ENCODE measurements at regions not wholly inside any gene's neighbourhood (a gene's known extent, or its start where the extent isn't known, plus 50 kb on each side); places are given as distances from the start of the nearest gene placed in this dataset.

GRCh38 chr21:14830307-14830706, 234.5 kb downstream of the NRIP1 start:
- Histone ChIP-seq H3K27ac (ENCODE audit: control insufficient read depth, insufficient read depth) (no peak overlapping the region), H3K9me3 (replicated peaks; ENCODE audit: control insufficient read depth, insufficient read depth, low read length) (no peaks in the 10 kb centered on the region; the same call in 2 of the 3 replicates), H3K4me1 (ENCODE audit: control insufficient read depth, insufficient read depth, low read length) (peaks cover 9% of the 10 kb centered on the region; the same call in 1 of the 2 replicates), H2AFZ (ENCODE audit: control insufficient read depth, low read depth, low read length) (no peak overlapping the region), H3K36me3 (ENCODE audit: control insufficient read depth in 2 of 2, insufficient read depth in 2 of 2, low read length in 1 of 2) (no peaks in the 10 kb centered on the region), H4K20me1 (ENCODE audit: control insufficient read depth, insufficient read depth) (no peaks in the 10 kb centered on the region), H3K79me2 (ENCODE audit: control insufficient read depth, insufficient read depth, low read length) (no peaks in the 10 kb centered on the region), H3K4me3 (no peak overlapping the region), H3K4me2 (ENCODE audit: control insufficient read depth, insufficient read depth) (no peak overlapping the region), H3K27me3 (replicated peaks in 1 of 2; ENCODE audit: control insufficient read depth in 2 of 2, insufficient read depth in 2 of 2, low read length in 1 of 2) (no peaks in the 10 kb centered on the region), H3K9ac (ENCODE audit: control insufficient read depth, insufficient read depth, low read length) (no peak overlapping the region)
- ChIA-PET SMC1A (ENCODE audit: uncharacterized antibody, unreplicated experiment) (interaction anchor here (1.0 to 1.4 kb wide), 2 partner anchors 10 to 12 kb away, joined by 3 read pairs; no protein-coding TSS in a partner anchor), POLR2A (no interaction called here), CTCF (interaction anchor here (1.2 kb wide), 1 partner anchor 27 kb away, joined by 3 read pairs; no protein-coding TSS in a partner anchor), RAD21 (ENCODE audit: unreplicated experiment) (interaction anchor here (1.1 to 1.3 kb wide), 2 partner anchors 11 to 27 kb away, joined by 3 to 4 read pairs; no protein-coding TSS in a partner anchor)
- WGBS (ENCODE audit: insufficient coverage, insufficient replicate concordance, low lambda C conversion rate, missing lambda C conversion rate), result 56% methylated on average over 3 of the region's 3 CpGs
- no peak for ATAC-seq
- no TSS peak for BruUV-seq (replicated peaks)
- no peak for DNase-seq (ENCODE audit: low read depth, low spot score)
- intact Hi-C loops (cut with micrococcal nuclease; ENCODE audit: unreplicated experiment), result no loop called here
- in situ Hi-C loops (cut with MboI), result no loop called here
- no peak for FAIRE-seq
- TF ChIP-seq E2F4 (IDR thresholded peaks at IDR 0.05; ENCODE audit: low read depth, low read length) (no peak), TCF3 (IDR thresholded peaks at IDR 0.05; ENCODE audit: borderline replicate concordance, insufficient read depth, low read depth, low read length) (no peak), MXI1 (IDR thresholded peaks at IDR 0.05; ENCODE audit: low read depth, low read length) (no peak), KDM1A (IDR thresholded peaks at IDR 0.05; ENCODE audit: borderline replicate concordance) (no peak), PKNOX1 (IDR thresholded peaks at IDR 0.05) (no peak), PRDM15 (CRISPR knock-in tag; IDR thresholded peaks at IDR 0.05) (no peak), ZNF384 (IDR thresholded peaks at IDR 0.05; ENCODE audit: borderline replicate concordance, low read depth, low read length) (no peak), EZH2 (IDR thresholded peaks at IDR 0.05; ENCODE audit: borderline replicate concordance, control insufficient read depth, low read depth, low read length) (no peak), RUNX3 (IDR thresholded peaks at IDR 0.05; ENCODE audit: low read length) (no peak), ZNF687 (IDR thresholded peaks at IDR 0.05) (no peak), SMAD1 (IDR thresholded peaks at IDR 0.05; ENCODE audit: low read depth, partially characterized antibody) (no peak), STAT3 (IDR thresholded peaks at IDR 0.05; ENCODE audit: low read depth, low read length) (no peak), ASH2L (IDR thresholded peaks at IDR 0.05; ENCODE audit: borderline replicate concordance, low read depth) (no peak), HDGF (IDR thresholded peaks at IDR 0.05) (no peak), SPI1 (IDR thresholded peaks at IDR 0.05; ENCODE audit: borderline replicate concordance, insufficient read depth, low read depth, low read length) (no peak)
